Keratinocyte (primary cell): ENCODE measurements at regions not wholly inside any gene's neighbourhood (a gene's known extent, or its start where the extent isn't known, plus 50 kb on each side); places are given as distances from the start of the nearest gene placed in this dataset.

Experiments
- CTCF ChIP-seq, 3 experiments: IDR thresholded peaks in 1 of 3; conservative IDR thresholded peaks in 1 of 3; optimal IDR thresholded peaks in 1 of 3; 2 replicates in 2 of 3; 3 replicates in 1 of 3; pipeline versions ENCODE3 to v1.5.1; 2011; ENCODE audit warnings: low read length in 3 of 3, mild to moderate bottlenecking in 3 of 3, moderate library complexity in 2 of 3, control low read depth in 1 of 3, inconsistent platforms in 1 of 3; ENCODE audit not compliant: insufficient read depth in 2 of 3; ENCODE audit errors: extremely low read depth in 1 of 3
- EZH2 ChIP-seq: IDR thresholded peaks from one replicate; pipeline ENCODE4 v1.6.1; 2012; ENCODE audit warnings: inconsistent platforms, mild to moderate bottlenecking, low read length, moderate library complexity

- TF ChIP-seq CTCF (optimal IDR thresholded peaks at IDR 0.05 in 1 of 3, IDR thresholded peaks at IDR 0.05 in 1 of 3, conservative IDR thresholded peaks at IDR 0.05 in 1 of 3; ENCODE audit: extremely low read depth in 1 of 3, insufficient read depth in 2 of 3, low read length in 3 of 3): no peak
- TF ChIP-seq EZH2: no peak
These were observed 587.1 kb downstream of the ZNF385D start for GRCh38 chr3:21163956-21164355.
